ENCODE measurements at regions not wholly inside any gene's neighbourhood (a gene's known extent, or its start where the extent isn't known, plus 50 kb on each side); places are given as distances from the start of the nearest gene placed in this dataset.

- Histone ChIP-seq H3K36me3 (no peaks in the 10 kb centered on the region), H3K9me3 (no peaks in the 10 kb centered on the region), H3K27me3 (ENCODE audit: low read depth) (peaks cover 5% of the 10 kb centered on the region), H3K4me3 (no peak overlapping the region), H3K27ac (no peak overlapping the region), H3K4me1 (no peaks in the 10 kb centered on the region)
- intact Hi-C loops (cut with DNase I) = no loop called here
- no peak for TF ChIP-seq CTCF (IDR thresholded peaks at IDR 0.05)
- DNase-seq = no peak
- ATAC-seq = no peak
Measured at GRCh38 chr1:22379566-22379965, 72.1 kb upstream of the ZBTB40 start.

GRCh38 chr1:22380024-22380785 is 71.4 kb upstream of the ZBTB40 start:
- no peaks in the 10 kb centered on the region for H3K36me3 ChIP-seq
- intact Hi-C loops (cut with DNase I) = no loop called here
- H3K27ac ChIP-seq = no peak overlapping the region
- DNase-seq (no peak), ATAC-seq (no peak)
- TF ChIP-seq CTCF (IDR thresholded peaks at IDR 0.05) = no peak
- H3K27me3 ChIP-seq (ENCODE audit: low read depth) = peaks cover 5% of the 10 kb centered on the region
- H3K9me3 ChIP-seq = no peaks in the 10 kb centered on the region
- H3K4me1 ChIP-seq = no peaks in the 10 kb centered on the region
- H3K4me3 ChIP-seq = no peak overlapping the region

- no peak for DNase-seq
- no peaks in the 10 kb centered on the region for H3K4me1 ChIP-seq
- H3K36me3 ChIP-seq = no peaks in the 10 kb centered on the region
- peaks cover 11% of the 10 kb centered on the region for H3K27me3 ChIP-seq (ENCODE audit: low read depth)
- no peaks in the 10 kb centered on the region for H3K9me3 ChIP-seq
- H3K27ac ChIP-seq = no peak overlapping the region
- intact Hi-C loops (cut with DNase I) = no loop called here
- peak in 1 of 2 donors; percentile 19 for ATAC-seq
- H3K4me3 ChIP-seq = no peak overlapping the region
- TF ChIP-seq CTCF (IDR thresholded peaks at IDR 0.05) = no peak
Measured at GRCh38 chr1:22383526-22384294, 67.9 kb upstream of the ZBTB40 start.

- Histone ChIP-seq H3K36me3 (no peaks in the 10 kb centered on the region), H3K27ac (no peak overlapping the region), H3K9me3 (no peaks in the 10 kb centered on the region), H3K4me1 (no peaks in the 10 kb centered on the region), H3K27me3 (ENCODE audit: low read depth) (peaks cover 6% of the 10 kb centered on the region), H3K4me3 (no peak overlapping the region)
- no peak for DNase-seq
- intact Hi-C loops (cut with DNase I) = no loop called here
- no peak for TF ChIP-seq CTCF (IDR thresholded peaks at IDR 0.05)
- no peak for ATAC-seq
Measured at GRCh38 chr1:22385537-22385936, 66.1 kb upstream of the ZBTB40 start.

- Histone ChIP-seq H3K4me3 (no peak overlapping the region), H3K9me3 (no peaks in the 10 kb centered on the region), H3K36me3 (no peaks in the 10 kb centered on the region), H3K27me3 (ENCODE audit: low read depth) (peaks cover 6% of the 10 kb centered on the region), H3K27ac (no peak overlapping the region), H3K4me1 (no peaks in the 10 kb centered on the region)
- intact Hi-C loops (cut with DNase I) = no loop called here
- DNase-seq = no peak
- ATAC-seq = no peak
- TF ChIP-seq CTCF (IDR thresholded peaks at IDR 0.05) = no peak
Measured at GRCh38 chr1:22386774-22387173, 64.9 kb upstream of the ZBTB40 start.
